ENCODE measurements at regions not wholly inside any gene's neighbourhood (a gene's known extent, or its start where the extent isn't known, plus 50 kb on each side); places are given as distances from the start of the nearest gene placed in this dataset.

- intact Hi-C loops (cut with DNase I): no loop called here
- peaks cover 0 to 11% of the 10 kb centered on the region in 2 donors for H3K4me1 ChIP-seq
- TF ChIP-seq, protein P1, sequence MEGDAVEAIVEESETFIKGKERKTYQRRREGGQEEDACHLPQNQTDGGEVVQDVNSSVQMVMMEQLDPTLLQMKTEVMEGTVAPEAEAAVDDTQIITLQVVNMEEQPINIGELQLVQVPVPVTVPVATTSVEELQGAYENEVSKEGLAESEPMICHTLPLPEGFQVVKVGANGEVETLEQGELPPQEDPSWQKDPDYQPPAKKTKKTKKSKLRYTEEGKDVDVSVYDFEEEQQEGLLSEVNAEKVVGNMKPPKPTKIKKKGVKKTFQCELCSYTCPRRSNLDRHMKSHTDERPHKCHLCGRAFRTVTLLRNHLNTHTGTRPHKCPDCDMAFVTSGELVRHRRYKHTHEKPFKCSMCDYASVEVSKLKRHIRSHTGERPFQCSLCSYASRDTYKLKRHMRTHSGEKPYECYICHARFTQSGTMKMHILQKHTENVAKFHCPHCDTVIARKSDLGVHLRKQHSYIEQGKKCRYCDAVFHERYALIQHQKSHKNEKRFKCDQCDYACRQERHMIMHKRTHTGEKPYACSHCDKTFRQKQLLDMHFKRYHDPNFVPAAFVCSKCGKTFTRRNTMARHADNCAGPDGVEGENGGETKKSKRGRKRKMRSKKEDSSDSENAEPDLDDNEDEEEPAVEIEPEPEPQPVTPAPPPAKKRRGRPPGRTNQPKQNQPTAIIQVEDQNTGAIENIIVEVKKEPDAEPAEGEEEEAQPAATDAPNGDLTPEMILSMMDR (IDR thresholded peaks at IDR 0.05): no peak
- H3K36me3 ChIP-seq: no peaks in the 10 kb centered on the region
- no peaks in the 10 kb centered on the region for H3K9me3 ChIP-seq
- H3K27me3 ChIP-seq: no peaks in the 10 kb centered on the region
- DNase-seq (ENCODE audit: low spot score in 2 of 2): no peak
- peak overlapping the region; percentile 4 to 56 for H3K27ac ChIP-seq
- H3K4me3 ChIP-seq: no peak overlapping the region
Measured at GRCh38 chr6:121510568-121511177, 75.2 kb downstream of the GJA1 start.

DNA sequence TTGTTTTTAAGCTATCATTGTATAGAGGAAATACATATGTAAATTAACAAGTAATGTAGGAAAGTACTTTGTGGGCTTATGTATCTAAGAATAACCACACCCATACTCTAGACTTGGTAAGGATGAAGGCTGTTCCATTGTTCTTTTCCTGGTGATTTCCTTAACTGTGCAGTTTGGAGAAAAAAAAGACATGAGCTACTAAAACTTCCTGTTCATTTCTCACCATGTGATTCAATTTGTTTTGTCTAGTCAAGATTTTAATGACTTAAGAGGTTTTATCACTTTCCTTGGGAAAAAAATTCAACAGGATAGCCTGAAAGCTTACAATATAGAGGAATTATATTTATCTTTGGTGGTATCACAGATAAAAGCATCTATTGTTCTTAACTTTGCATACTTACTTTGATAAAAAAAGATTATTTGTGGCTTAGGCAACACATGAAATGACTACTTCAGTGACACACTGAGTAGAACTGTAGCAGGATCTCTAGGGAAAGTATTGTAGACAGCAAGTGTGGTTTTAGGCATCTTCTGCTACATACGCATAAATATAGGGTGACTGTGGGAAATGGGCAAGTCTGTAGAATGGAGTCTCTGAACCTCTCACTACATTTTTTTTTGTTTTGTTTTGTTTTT is 80.3 kb downstream of the GJA1 start:
- DNase-seq (ENCODE audit: low spot score in 2 of 2): no peak
- Histone ChIP-seq H3K27me3 (no peaks in the 10 kb centered on the region), H3K27ac (peak overlapping the region; percentile 2 to 34), H3K4me3 (no peak overlapping the region), H3K4me1 (peaks cover 0 to 11% of the 10 kb centered on the region in 2 donors), H3K36me3 (no peaks in the 10 kb centered on the region), H3K9me3 (no peaks in the 10 kb centered on the region)
- intact Hi-C loops (cut with DNase I): no loop called here
- TF ChIP-seq, protein P1 (IDR thresholded peaks at IDR 0.05): no peak

GRCh38 chr6:121516331-121516730 is 80.9 kb downstream of the GJA1 start:
- no peak for DNase-seq (ENCODE audit: low spot score in 2 of 2)
- H3K36me3 ChIP-seq: no peaks in the 10 kb centered on the region
- TF ChIP-seq, protein P1 (IDR thresholded peaks at IDR 0.05): no peak
- H3K27me3 ChIP-seq: no peaks in the 10 kb centered on the region
- no peak overlapping the region for H3K4me3 ChIP-seq
- peak overlapping the region; percentile 29 to 34 for H3K27ac ChIP-seq
- H3K4me1 ChIP-seq: peaks cover 0 to 13% of the 10 kb centered on the region in 2 donors
- intact Hi-C loops (cut with DNase I): no loop called here
- H3K9me3 ChIP-seq: no peaks in the 10 kb centered on the region

- Histone ChIP-seq H3K36me3 (no peaks in the 10 kb centered on the region), H3K4me1 (peaks cover 9 to 39% of the 10 kb centered on the region in 2 donors), H3K9me3 (no peaks in the 10 kb centered on the region), H3K27me3 (no peaks in the 10 kb centered on the region), H3K4me3 (no peak overlapping the region), H3K27ac (peak overlapping the region; percentile 86 to 89)
- peak in 1 of 2 donors; percentile 73 for DNase-seq (ENCODE audit: low spot score in 2 of 2)
- TF ChIP-seq, protein P1 (IDR thresholded peaks at IDR 0.05): no peak
- intact Hi-C loops (cut with DNase I): loop anchor here (2.0 to 10.0 kb wide), 4 partner anchors 18 to 424 kb away; no protein-coding TSS in a partner anchor
Measured at GRCh38 chr6:121520337-121521163, 85.1 kb downstream of the GJA1 start.

DNA sequence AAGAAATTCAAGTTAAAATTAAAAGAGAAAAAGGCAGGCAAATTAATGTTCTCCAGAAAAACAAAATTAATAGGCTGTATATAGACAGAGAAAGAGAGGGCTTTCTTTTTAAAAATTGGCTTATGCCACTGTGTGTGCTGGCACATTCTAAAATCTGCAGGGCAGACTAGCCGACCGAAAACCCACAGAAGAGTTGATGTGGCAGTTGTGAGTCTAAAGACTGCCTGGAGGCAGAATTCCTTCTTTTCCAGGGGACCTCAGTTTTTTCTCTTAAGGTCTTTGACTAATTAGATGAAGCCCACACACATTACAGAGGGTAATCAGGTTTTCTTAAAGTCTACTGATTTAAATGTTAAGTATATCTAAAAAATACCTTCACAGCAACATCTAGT is 85.7 kb downstream of the GJA1 start:
- no peaks in the 10 kb centered on the region for H3K27me3 ChIP-seq
- intact Hi-C loops (cut with DNase I): loop anchor here (2.0 to 10.0 kb wide), 4 partner anchors 18 to 424 kb away; no protein-coding TSS in a partner anchor
- peaks cover 9 to 43% of the 10 kb centered on the region in 2 donors for H3K4me1 ChIP-seq
- peak overlapping the region; percentile 86 to 89 for H3K27ac ChIP-seq
- no peak overlapping the region for H3K4me3 ChIP-seq
- no peak for DNase-seq (ENCODE audit: low spot score in 2 of 2)
- TF ChIP-seq, protein P1 (IDR thresholded peaks at IDR 0.05): no peak
- H3K36me3 ChIP-seq: no peaks in the 10 kb centered on the region
- H3K9me3 ChIP-seq: no peaks in the 10 kb centered on the region

Measured in ascending aorta (tissue), 2 donors.